NCI-H446 treated with DMSO at 0.1 percent for 48 hours (cell line): ENCODE measurements at regions not wholly inside any gene's neighbourhood (a gene's known extent, or its start where the extent isn't known, plus 50 kb on each side); places are given as distances from the start of the nearest gene placed in this dataset.

Source experiments
- DNase-seq: peaks from one replicate; lab custom pipeline; 2025; lab: John Stamatoyannopoulos, UW

GRCh38 chr1:65097076-65097475 is 50.9 kb upstream of the AK4 start:
- no peak for DNase-seq
